ENCODE measurements at regions not wholly inside any gene's neighbourhood (a gene's known extent, or its start where the extent isn't known, plus 50 kb on each side); places are given as distances from the start of the nearest gene placed in this dataset.

DNA sequence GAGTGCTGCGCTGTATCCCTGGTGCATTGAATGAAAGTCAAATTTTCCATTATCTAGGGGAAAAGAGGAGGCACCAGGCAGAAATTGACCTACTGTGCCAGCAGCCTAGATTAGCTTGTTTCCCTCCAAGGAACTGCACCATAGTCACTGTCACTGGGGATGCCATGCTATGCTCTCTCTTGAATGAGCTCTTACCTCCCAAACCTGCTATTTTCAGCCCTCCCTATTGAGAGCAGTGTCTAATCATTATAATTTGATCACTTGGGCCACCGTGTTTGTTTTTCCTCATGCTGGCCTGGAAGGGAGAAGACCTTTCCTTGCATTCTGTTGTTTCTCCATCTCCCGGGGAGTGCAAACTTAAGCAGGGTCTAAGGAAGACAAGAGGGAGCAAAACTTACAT, 492.9 kb downstream of the SIPA1L2 start:
- no peaks in the 10 kb centered on the region for H3K27me3 ChIP-seq (ENCODE audit: insufficient read depth, poor library complexity, severe bottlenecking)
- DNase-seq (ENCODE audit: low read depth in 1 of 2, low spot score in 1 of 2) = no peak
- no peak overlapping the region for H3K4me3 ChIP-seq (replicated peaks; ENCODE audit: insufficient read depth, low read length)
- TF ChIP-seq, protein P1, sequence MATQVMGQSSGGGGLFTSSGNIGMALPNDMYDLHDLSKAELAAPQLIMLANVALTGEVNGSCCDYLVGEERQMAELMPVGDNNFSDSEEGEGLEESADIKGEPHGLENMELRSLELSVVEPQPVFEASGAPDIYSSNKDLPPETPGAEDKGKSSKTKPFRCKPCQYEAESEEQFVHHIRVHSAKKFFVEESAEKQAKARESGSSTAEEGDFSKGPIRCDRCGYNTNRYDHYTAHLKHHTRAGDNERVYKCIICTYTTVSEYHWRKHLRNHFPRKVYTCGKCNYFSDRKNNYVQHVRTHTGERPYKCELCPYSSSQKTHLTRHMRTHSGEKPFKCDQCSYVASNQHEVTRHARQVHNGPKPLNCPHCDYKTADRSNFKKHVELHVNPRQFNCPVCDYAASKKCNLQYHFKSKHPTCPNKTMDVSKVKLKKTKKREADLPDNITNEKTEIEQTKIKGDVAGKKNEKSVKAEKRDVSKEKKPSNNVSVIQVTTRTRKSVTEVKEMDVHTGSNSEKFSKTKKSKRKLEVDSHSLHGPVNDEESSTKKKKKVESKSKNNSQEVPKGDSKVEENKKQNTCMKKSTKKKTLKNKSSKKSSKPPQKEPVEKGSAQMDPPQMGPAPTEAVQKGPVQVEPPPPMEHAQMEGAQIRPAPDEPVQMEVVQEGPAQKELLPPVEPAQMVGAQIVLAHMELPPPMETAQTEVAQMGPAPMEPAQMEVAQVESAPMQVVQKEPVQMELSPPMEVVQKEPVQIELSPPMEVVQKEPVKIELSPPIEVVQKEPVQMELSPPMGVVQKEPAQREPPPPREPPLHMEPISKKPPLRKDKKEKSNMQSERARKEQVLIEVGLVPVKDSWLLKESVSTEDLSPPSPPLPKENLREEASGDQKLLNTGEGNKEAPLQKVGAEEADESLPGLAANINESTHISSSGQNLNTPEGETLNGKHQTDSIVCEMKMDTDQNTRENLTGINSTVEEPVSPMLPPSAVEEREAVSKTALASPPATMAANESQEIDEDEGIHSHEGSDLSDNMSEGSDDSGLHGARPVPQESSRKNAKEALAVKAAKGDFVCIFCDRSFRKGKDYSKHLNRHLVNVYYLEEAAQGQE (IDR thresholded peaks at IDR 0.05; ENCODE audit: insufficient replicate concordance, low read depth) = no peak
- TF ChIP-seq POLR2AphosphoS5 (IDR thresholded peaks at IDR 0.05; ENCODE audit: low read depth) (no peak), GABPA (IDR thresholded peaks at IDR 0.05; ENCODE audit: low read depth) (no peak), SPI1 (IDR thresholded peaks at IDR 0.05; ENCODE audit: borderline replicate concordance, low read depth) (no peak)
- TF ChIP-seq, protein P2, sequence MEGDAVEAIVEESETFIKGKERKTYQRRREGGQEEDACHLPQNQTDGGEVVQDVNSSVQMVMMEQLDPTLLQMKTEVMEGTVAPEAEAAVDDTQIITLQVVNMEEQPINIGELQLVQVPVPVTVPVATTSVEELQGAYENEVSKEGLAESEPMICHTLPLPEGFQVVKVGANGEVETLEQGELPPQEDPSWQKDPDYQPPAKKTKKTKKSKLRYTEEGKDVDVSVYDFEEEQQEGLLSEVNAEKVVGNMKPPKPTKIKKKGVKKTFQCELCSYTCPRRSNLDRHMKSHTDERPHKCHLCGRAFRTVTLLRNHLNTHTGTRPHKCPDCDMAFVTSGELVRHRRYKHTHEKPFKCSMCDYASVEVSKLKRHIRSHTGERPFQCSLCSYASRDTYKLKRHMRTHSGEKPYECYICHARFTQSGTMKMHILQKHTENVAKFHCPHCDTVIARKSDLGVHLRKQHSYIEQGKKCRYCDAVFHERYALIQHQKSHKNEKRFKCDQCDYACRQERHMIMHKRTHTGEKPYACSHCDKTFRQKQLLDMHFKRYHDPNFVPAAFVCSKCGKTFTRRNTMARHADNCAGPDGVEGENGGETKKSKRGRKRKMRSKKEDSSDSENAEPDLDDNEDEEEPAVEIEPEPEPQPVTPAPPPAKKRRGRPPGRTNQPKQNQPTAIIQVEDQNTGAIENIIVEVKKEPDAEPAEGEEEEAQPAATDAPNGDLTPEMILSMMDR (IDR thresholded peaks at IDR 0.05; ENCODE audit: insufficient read depth, low read length) = no peak
- no peak overlapping the region for H3K27ac ChIP-seq (replicated peaks)

DNA sequence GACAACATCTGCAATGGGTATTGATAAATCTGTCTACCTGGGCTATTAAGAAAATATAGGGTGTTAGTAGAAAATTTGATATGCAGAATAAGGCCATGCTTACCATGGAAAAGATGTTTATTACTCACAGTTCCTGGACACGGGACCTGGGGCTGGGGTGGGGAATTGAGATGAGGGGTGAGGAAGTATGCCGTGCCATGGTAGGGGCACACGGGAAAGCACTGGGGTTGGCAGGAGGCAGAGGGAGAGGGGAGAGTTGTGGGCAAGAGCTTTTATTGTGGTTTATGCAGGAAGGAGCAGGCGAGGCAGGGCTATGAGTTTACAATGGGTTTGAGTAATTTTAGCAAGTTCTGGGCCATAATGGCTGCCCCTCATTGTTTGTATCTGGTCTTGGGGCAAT, 493.8 kb downstream of the SIPA1L2 start:
- no peak for DNase-seq (ENCODE audit: low read depth in 1 of 2, low spot score in 1 of 2)
- H3K27ac ChIP-seq (replicated peaks) = no peak overlapping the region
- no peak overlapping the region for H3K4me3 ChIP-seq (replicated peaks; ENCODE audit: insufficient read depth, low read length)
- no peaks in the 10 kb centered on the region for H3K27me3 ChIP-seq (ENCODE audit: insufficient read depth, poor library complexity, severe bottlenecking)
- TF ChIP-seq GABPA (IDR thresholded peaks at IDR 0.05; ENCODE audit: low read depth) = no peak
- TF ChIP-seq, protein P2 (IDR thresholded peaks at IDR 0.05; ENCODE audit: insufficient read depth, low read length) = no peak

DNA sequence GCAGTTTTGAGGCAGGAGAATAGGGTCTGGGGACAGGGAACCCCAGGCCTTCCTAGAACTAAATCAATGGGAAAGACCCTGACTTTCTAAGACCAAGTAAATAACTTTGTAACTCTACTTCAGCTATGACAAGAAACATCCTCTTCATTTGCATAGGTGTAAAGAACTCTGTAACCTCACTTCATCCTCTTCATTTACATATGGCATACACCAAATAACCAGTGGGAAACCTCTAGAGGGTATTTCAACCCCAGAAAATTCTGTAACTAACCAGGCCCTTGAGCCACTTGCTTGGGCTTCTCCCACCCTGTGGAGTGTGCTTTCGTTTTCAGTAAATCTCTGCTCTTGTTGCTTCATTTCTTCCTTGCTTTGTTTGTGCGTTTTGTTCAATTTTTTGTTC, 495.6 kb downstream of the SIPA1L2 start:
- Histone ChIP-seq H3K4me3 (replicated peaks; ENCODE audit: insufficient read depth, low read length) (no peak overlapping the region), H3K27me3 (ENCODE audit: insufficient read depth, poor library complexity, severe bottlenecking) (no peaks in the 10 kb centered on the region), H3K27ac (replicated peaks) (no peak overlapping the region)
- TF ChIP-seq SPI1 (IDR thresholded peaks at IDR 0.05; ENCODE audit: borderline replicate concordance, low read depth) (no peak), POLR2AphosphoS5 (IDR thresholded peaks at IDR 0.05; ENCODE audit: low read depth) (no peak), GABPA (IDR thresholded peaks at IDR 0.05; ENCODE audit: low read depth) (no peak)
- TF ChIP-seq, protein P1 (IDR thresholded peaks at IDR 0.05; ENCODE audit: insufficient replicate concordance, low read depth) = no peak
- DNase-seq (ENCODE audit: low read depth in 1 of 2, low spot score in 1 of 2) = no peak

DNA sequence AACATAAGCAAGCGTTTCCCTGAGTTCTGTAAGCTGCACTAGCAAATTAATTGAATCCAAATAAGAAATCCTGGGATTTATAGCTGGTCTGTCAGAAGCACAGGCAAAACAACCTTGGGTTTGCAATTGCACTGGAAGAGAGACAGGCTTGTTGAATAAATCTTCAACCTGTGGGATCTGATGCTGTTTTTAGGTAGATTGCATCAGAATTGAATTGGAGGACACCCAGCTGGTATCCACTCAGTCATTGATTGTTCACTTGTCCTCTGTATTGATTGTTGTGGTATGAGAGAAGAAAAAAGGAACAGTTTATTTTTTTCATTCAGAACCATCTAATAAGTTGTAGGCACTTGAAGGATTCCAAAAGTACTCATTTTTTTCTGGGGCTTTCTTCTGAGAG, 497.4 kb downstream of the SIPA1L2 start:
- no peaks in the 10 kb centered on the region for H3K27me3 ChIP-seq (ENCODE audit: insufficient read depth, poor library complexity, severe bottlenecking)
- no peak overlapping the region for H3K4me3 ChIP-seq (replicated peaks; ENCODE audit: insufficient read depth, low read length)
- H3K27ac ChIP-seq (replicated peaks) = no peak overlapping the region
- TF ChIP-seq, protein P1 (IDR thresholded peaks at IDR 0.05; ENCODE audit: insufficient replicate concordance, low read depth) = no peak
- no peak for TF ChIP-seq SPI1 (IDR thresholded peaks at IDR 0.05; ENCODE audit: borderline replicate concordance, low read depth)
- TF ChIP-seq GABPA (IDR thresholded peaks at IDR 0.05; ENCODE audit: low read depth) = no peak
- TF ChIP-seq POLR2AphosphoS5 (IDR thresholded peaks at IDR 0.05; ENCODE audit: low read depth) = no peak
- TF ChIP-seq, protein P2 (IDR thresholded peaks at IDR 0.05; ENCODE audit: insufficient read depth, low read length) = no peak
- no peak for DNase-seq (ENCODE audit: low read depth in 1 of 2, low spot score in 1 of 2)
